ENCODE measurements at regions not wholly inside any gene's neighbourhood (a gene's known extent, or its start where the extent isn't known, plus 50 kb on each side); places are given as distances from the start of the nearest gene placed in this dataset.

GRCh38 chr6:160930547-160931377 is 60.8 kb upstream of the MAP3K4 start:
- TF ChIP-seq CTCF (IDR thresholded peaks at IDR 0.05) (peak; percentile 78 to 95 (median 90)), POLR2A (IDR thresholded peaks at IDR 0.05) (peak in 1 of 2 donors; percentile 17)
